BJ (cell line): ENCODE measurements at regions not wholly inside any gene's neighbourhood (a gene's known extent, or its start where the extent isn't known, plus 50 kb on each side); places are given as distances from the start of the nearest gene placed in this dataset.

Experiments used
- CTCF ChIA-PET: fragments of 350-600 bp; formaldehyde crosslinking; extraction: SDS; loops from one replicate; lab custom pipeline; 2021; ENCODE audit warnings: antibody characterized with exemption, inconsistent platforms; lab: Yijun Ruan, JAX
- POLR2A ChIA-PET: fragments of 300-600 bp; sonication (Branson Sonifier 250); formaldehyde crosslinking; extraction: SDS; loops from one replicate; lab custom pipeline; 2021; ENCODE audit warnings: antibody characterized with exemption; lab: Charles Lee
- DNase-seq: peaks from one replicate; pipeline ENCODE4 v3.0.0-alpha.2; 2011; ENCODE audit warnings: low read depth
- H3K27me3 ChIP-seq: 2 replicates; pipeline ENCODE4 v1.6.0; 2011; ENCODE audit warnings: low read length; ENCODE audit not compliant: control insufficient read depth, insufficient read depth
- H3K36me3 ChIP-seq: 2 replicates; pipeline ENCODE4 v1.5.1; 2011; ENCODE audit warnings: low read length; ENCODE audit not compliant: control insufficient read depth, insufficient read depth
- H3K4me3 ChIP-seq: 2 replicates; pipeline ENCODE4 v1.5.1; 2011; ENCODE audit warnings: low read depth, mild to moderate bottlenecking, control low read depth, low read length
- TF ChIP-seq, protein P1 (sequence below): IDR thresholded peaks from 2 replicates; pipeline ENCODE4 v1.5.1; 2011; ENCODE audit warnings: low read depth, mild to moderate bottlenecking, control low read depth, inconsistent platforms, low read length, moderate library complexity; ENCODE audit not compliant: insufficient read depth

DNA sequence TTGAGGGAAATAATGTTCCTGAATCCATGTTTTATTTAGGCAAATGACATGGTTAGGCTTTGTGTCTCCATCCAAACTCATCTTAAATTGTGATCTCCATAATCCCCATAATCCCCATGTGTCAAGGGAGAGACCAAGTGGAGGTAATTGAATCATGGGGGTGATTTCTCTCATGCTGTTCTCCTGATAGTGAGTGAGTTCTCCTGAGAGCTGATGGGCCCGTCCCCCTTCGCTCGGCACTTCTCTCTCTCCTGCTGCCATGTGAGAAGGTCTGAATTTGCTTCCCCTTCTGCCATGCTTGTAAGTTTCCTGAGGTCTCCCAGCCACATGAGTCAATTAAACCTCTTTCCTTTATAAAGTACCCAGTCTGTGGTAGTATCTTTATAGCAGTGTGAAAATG is 563.0 kb upstream of the NR3C2 start:
- ChIA-PET CTCF (interaction anchor here (1.8 kb wide), 1 partner anchor 8 kb away, joined by 4 read pairs; no protein-coding TSS in a partner anchor), POLR2A (no interaction called here)
- TF ChIP-seq, protein P1, sequence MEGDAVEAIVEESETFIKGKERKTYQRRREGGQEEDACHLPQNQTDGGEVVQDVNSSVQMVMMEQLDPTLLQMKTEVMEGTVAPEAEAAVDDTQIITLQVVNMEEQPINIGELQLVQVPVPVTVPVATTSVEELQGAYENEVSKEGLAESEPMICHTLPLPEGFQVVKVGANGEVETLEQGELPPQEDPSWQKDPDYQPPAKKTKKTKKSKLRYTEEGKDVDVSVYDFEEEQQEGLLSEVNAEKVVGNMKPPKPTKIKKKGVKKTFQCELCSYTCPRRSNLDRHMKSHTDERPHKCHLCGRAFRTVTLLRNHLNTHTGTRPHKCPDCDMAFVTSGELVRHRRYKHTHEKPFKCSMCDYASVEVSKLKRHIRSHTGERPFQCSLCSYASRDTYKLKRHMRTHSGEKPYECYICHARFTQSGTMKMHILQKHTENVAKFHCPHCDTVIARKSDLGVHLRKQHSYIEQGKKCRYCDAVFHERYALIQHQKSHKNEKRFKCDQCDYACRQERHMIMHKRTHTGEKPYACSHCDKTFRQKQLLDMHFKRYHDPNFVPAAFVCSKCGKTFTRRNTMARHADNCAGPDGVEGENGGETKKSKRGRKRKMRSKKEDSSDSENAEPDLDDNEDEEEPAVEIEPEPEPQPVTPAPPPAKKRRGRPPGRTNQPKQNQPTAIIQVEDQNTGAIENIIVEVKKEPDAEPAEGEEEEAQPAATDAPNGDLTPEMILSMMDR, result no peak
- DNase-seq, result no peak
- no peaks in the 10 kb centered on the region for H3K27me3 ChIP-seq
- no peaks in the 10 kb centered on the region for H3K36me3 ChIP-seq
- no peak overlapping the region for H3K4me3 ChIP-seq

DNA sequence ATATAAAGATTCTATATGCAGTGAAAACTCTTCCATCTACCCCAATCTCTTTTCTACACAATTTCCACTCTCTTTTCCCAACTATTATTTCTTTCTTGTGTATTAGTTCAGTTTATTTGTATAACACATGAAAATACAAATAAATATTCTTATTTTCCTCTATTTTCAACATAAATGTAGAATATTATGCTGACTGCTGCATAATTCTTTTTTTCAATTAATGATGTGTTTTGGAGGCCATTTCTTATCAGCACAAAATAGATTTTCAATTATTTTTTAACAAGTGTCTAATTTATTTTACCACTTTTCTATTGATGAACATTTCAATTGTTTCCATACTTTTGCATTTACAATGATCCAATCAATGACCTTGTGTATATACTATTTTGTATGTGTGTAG is 557.7 kb upstream of the NR3C2 start:
- Histone ChIP-seq H3K4me3 (no peak overlapping the region), H3K27me3 (no peaks in the 10 kb centered on the region), H3K36me3 (no peaks in the 10 kb centered on the region)
- DNase-seq, result no peak
- TF ChIP-seq, protein P1, result no peak
- POLR2A ChIA-PET, result no interaction called here
- CTCF ChIA-PET, result no interaction called here

DNA sequence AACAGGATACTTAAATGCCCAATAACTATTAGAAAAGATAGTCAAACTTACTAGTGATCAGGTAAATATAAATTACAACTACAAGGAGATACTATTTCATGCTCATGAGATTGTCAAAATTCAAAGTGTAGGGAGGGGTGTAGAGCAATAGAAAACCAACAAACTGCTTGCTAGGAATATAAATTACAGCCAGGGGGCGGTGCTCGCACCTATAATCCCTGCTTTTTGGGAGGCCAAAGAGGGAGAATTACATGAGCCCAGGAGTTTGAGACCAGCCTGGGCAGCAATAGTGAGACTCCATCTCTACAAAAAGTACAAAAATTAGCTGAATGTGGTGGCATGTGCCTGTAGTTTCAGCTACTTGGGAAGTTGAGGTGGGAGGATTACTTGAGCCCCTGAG is 556.5 kb upstream of the NR3C2 start:
- H3K36me3 ChIP-seq, result no peaks in the 10 kb centered on the region
- no peak overlapping the region for H3K4me3 ChIP-seq
- TF ChIP-seq, protein P1, result peak; percentile 49
- CTCF ChIA-PET, result interaction anchor here (0.7 to 0.9 kb wide), 3 partner anchors 9 to 1117 kb away, joined by 3 to 4 read pairs (median 3); no protein-coding TSS in a partner anchor
- POLR2A ChIA-PET, result no interaction called here
- H3K27me3 ChIP-seq, result no peaks in the 10 kb centered on the region
- DNase-seq, result no peak

DNA sequence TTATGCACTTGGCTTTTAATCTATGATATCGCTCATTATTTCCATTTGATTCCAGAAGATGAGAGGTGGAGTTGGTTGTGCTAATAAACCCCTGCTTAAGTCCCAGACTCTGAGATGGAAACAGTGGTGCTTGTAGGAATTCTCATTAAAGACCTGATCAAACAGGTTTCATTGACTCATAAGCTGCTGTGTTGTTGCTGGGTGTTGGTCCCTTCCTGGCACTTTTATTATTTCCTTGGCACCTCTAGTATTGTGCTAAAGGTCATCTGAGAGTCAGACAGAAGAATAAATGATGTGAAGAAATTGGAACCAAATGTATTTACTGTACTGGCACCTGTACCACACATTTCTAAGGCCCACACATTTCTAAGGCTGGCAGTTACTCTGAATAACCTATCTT is 544.7 kb upstream of the NR3C2 start:
- Histone ChIP-seq H3K36me3 (no peaks in the 10 kb centered on the region), H3K27me3 (no peaks in the 10 kb centered on the region), H3K4me3 (no peak overlapping the region)
- CTCF ChIA-PET, result no interaction called here
- POLR2A ChIA-PET, result no interaction called here
- DNase-seq, result no peak
- TF ChIP-seq, protein P1, result no peak

DNA sequence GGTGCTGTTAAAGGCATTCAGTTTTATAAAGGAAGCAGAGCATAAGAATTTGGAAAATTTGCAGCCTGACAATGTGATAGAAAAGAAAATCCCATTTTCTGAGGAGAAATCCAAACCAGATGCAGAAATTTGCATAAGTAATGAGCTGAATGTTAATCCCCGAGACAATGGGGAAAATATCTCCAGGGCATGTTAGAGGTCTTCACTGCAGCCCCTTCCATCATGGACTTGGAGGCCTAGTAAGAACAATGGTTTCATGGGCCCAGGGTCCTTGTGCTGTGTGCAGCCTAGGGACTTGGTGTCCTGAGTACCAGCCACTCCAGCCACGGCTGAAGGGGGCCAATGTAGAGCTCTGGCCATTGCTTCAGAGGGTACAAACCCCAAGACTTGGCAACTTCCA is 542.7 kb upstream of the NR3C2 start:
- ChIA-PET POLR2A (no interaction called here), CTCF (interaction anchor here (0.6 kb wide), 1 partner anchor 128 kb away, joined by 3 read pairs; no protein-coding TSS in a partner anchor)
- TF ChIP-seq, protein P1, result no peak
- no peak for DNase-seq
- Histone ChIP-seq H3K36me3 (no peaks in the 10 kb centered on the region), H3K4me3 (no peak overlapping the region), H3K27me3 (no peaks in the 10 kb centered on the region)
